OCI-LY1 (cell line): ENCODE measurements at regions not wholly inside any gene's neighbourhood (a gene's known extent, or its start where the extent isn't known, plus 50 kb on each side); places are given as distances from the start of the nearest gene placed in this dataset.

ENCODE experiments used
- H2AFZ ChIP-seq: fragments of 200-600 bp; sonication (generic), shearing (Covaris generic); 2 replicates; pipeline ENCODE4 v1.6.0; 2014; ENCODE audit warnings: antibody characterized with exemption, mild to moderate bottlenecking, low read length
- H3F3A ChIP-seq: fragments of 200-600 bp; sonication (generic), shearing (Covaris generic); 2 replicates; pipeline ENCODE4 v1.6.0; 2014; ENCODE audit warnings: mild to moderate bottlenecking, antibody characterized with exemption, low read length, moderate library complexity; ENCODE audit not compliant: insufficient read depth
- H3K27ac ChIP-seq: fragments of 200-600 bp; sonication (generic); 2 replicates; pipeline ENCODE4 v1.5.1; 2014; ENCODE audit warnings: low read length, mixed run types, mild to moderate bottlenecking, low read depth; ENCODE audit not compliant: poor library complexity, severe bottlenecking
- H3K27me3 ChIP-seq: fragments of 200-600 bp; sonication (generic); 2 replicates; pipeline ENCODE4 v1.6.0; 2014; ENCODE audit warnings: antibody characterized with exemption, mild to moderate bottlenecking, low read length, moderate library complexity; ENCODE audit not compliant: insufficient read depth
- H3K36me3 ChIP-seq: fragments of 200-600 bp; sonication (generic); 2 replicates; pipeline ENCODE4 v1.6.1; 2014; ENCODE audit warnings: mild to moderate bottlenecking, antibody characterized with exemption, low read length, moderate library complexity, mixed read lengths; ENCODE audit not compliant: insufficient read depth
- H3K4me1 ChIP-seq: fragments of 200-600 bp; sonication (generic); 2 replicates; pipeline ENCODE4 v1.5.1; 2014; ENCODE audit warnings: mild to moderate bottlenecking, low read length, moderate library complexity; ENCODE audit not compliant: insufficient read depth, severe bottlenecking
- H3K4me2 ChIP-seq: fragments of 200-600 bp; sonication (generic), shearing (Covaris generic); 2 replicates; pipeline ENCODE4 v1.6.1; 2014; ENCODE audit warnings: low read length
- H3K4me3 ChIP-seq: fragments of 200-600 bp; sonication (generic); 2 replicates; pipeline ENCODE4 v1.5.1; 2014; ENCODE audit warnings: low read length, low read depth, mild to moderate bottlenecking, mixed read lengths; ENCODE audit not compliant: poor library complexity, severe bottlenecking
- H3K79me2 ChIP-seq: fragments of 200-600 bp; shearing (Covaris generic); 2 replicates; pipeline ENCODE4 v1.6.1; 2016; ENCODE audit warnings: mixed run types, low read length, mixed read lengths; ENCODE audit not compliant: insufficient read depth
- H3K9ac ChIP-seq: fragments of 200-600 bp; sonication (generic), shearing (Covaris generic); 2 replicates; pipeline ENCODE4 v1.6.1; 2014; ENCODE audit warnings: mild to moderate bottlenecking, low read length, mixed read lengths
- H3K9me2 ChIP-seq: fragments of 200-600 bp; sonication (generic), shearing (Covaris generic); 2 replicates; pipeline ENCODE4 v1.6.1; 2014; ENCODE audit warnings: low read depth, mild to moderate bottlenecking, low read length, mixed read lengths
- H3K9me3 ChIP-seq: fragments of 200-600 bp; shearing (Covaris generic); 2 replicates; pipeline ENCODE4 v1.6.1; 2014; ENCODE audit warnings: low read length, mixed read lengths
- H4K20me1 ChIP-seq: fragments of 200-600 bp; sonication (generic), shearing (Covaris generic); 2 replicates; pipeline ENCODE4 v1.6.0; 2016; ENCODE audit warnings: mild to moderate bottlenecking, low read length; ENCODE audit not compliant: insufficient read depth
- EZH2 ChIP-seq: fragments of 200-600 bp; sonication (generic), shearing (Covaris generic); IDR thresholded peaks from 2 replicates; pipeline ENCODE4 v1.8.0; 2017; ENCODE audit warnings: borderline replicate concordance, mixed run types, mild to moderate bottlenecking, antibody characterized with exemption, low read length, moderate library complexity, mixed read lengths
- TF ChIP-seq, protein P1 (sequence below): fragments of 200-600 bp; sonication (generic), shearing (Covaris generic); IDR thresholded peaks from 2 replicates; pipeline ENCODE4 v1.5.1; 2017; ENCODE audit warnings: mild to moderate bottlenecking, antibody characterized with exemption, low read length, moderate library complexity, mixed read lengths

GRCh38 chr2:240206630-240207029 is 66.2 kb upstream of the OTOS start:
- H3K9ac ChIP-seq = no peak overlapping the region
- H3K27me3 ChIP-seq = peaks cover 4% of the 10 kb centered on the region; the same call in 1 of the 2 replicates
- no peaks in the 10 kb centered on the region for H3K9me2 ChIP-seq
- no peaks in the 10 kb centered on the region for H4K20me1 ChIP-seq
- H3F3A ChIP-seq = no peaks in the 10 kb centered on the region
- H3K4me1 ChIP-seq = no peaks in the 10 kb centered on the region
- no peaks in the 10 kb centered on the region for H3K36me3 ChIP-seq
- no peaks in the 10 kb centered on the region for H3K79me2 ChIP-seq
- no peak overlapping the region for H3K4me2 ChIP-seq
- no peak overlapping the region for H2AFZ ChIP-seq
- no peaks in the 10 kb centered on the region for H3K9me3 ChIP-seq
- TF ChIP-seq, protein P1, sequence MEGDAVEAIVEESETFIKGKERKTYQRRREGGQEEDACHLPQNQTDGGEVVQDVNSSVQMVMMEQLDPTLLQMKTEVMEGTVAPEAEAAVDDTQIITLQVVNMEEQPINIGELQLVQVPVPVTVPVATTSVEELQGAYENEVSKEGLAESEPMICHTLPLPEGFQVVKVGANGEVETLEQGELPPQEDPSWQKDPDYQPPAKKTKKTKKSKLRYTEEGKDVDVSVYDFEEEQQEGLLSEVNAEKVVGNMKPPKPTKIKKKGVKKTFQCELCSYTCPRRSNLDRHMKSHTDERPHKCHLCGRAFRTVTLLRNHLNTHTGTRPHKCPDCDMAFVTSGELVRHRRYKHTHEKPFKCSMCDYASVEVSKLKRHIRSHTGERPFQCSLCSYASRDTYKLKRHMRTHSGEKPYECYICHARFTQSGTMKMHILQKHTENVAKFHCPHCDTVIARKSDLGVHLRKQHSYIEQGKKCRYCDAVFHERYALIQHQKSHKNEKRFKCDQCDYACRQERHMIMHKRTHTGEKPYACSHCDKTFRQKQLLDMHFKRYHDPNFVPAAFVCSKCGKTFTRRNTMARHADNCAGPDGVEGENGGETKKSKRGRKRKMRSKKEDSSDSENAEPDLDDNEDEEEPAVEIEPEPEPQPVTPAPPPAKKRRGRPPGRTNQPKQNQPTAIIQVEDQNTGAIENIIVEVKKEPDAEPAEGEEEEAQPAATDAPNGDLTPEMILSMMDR = no peak
- TF ChIP-seq EZH2 = no peak
- no peak overlapping the region for H3K4me3 ChIP-seq
- H3K27ac ChIP-seq = no peak overlapping the region

DNA sequence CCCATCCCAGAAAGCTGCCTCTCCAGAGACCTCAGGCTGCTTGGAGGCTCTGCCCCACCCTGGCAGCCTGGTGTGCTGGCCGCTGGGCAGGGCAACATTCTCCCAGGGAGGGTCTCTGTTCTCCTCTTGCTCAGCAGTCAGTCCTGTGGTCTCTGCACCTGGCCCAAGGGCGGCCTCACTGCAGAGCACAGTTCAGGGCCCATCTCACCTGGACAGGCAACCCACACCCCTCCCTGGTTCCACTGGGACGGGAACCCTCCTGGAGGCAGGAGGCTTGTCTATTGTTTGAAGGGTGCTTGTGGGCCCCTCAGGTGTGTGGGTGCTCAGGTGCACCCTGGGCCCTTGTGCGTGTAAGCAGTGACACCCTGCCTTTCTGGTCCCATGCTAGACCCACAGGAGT is 67.2 kb upstream of the OTOS start:
- H3K9me2 ChIP-seq = no peaks in the 10 kb centered on the region
- peaks cover 4% of the 10 kb centered on the region; the same call in 1 of the 2 replicates for H3K27me3 ChIP-seq
- no peak overlapping the region for H2AFZ ChIP-seq
- no peak overlapping the region for H3K9ac ChIP-seq
- no peak for TF ChIP-seq EZH2
- TF ChIP-seq, protein P1 = no peak
- no peaks in the 10 kb centered on the region for H3K4me1 ChIP-seq
- no peaks in the 10 kb centered on the region for H4K20me1 ChIP-seq
- H3K27ac ChIP-seq = no peak overlapping the region
- no peaks in the 10 kb centered on the region for H3K79me2 ChIP-seq
- no peaks in the 10 kb centered on the region for H3K36me3 ChIP-seq
- no peaks in the 10 kb centered on the region for H3K9me3 ChIP-seq
- H3K4me2 ChIP-seq = no peak overlapping the region
- no peak overlapping the region for H3K4me3 ChIP-seq
- H3F3A ChIP-seq = no peaks in the 10 kb centered on the region

GRCh38 chr2:240208096-240208495 is 67.6 kb upstream of the OTOS start:
- peaks cover 6% of the 10 kb centered on the region; the same call in 1 of the 2 replicates for H3K27me3 ChIP-seq

More at GRCh38 chr2:240208096-240208495, 67.6 kb upstream of the OTOS start:
- Histone ChIP-seq H3K9ac (no peak overlapping the region), H4K20me1 (no peaks in the 10 kb centered on the region), H3K79me2 (no peaks in the 10 kb centered on the region), H3K4me3 (no peak overlapping the region), H3K9me2 (no peaks in the 10 kb centered on the region), H3K9me3 (no peaks in the 10 kb centered on the region), H2AFZ (no peak overlapping the region), H3K27ac (no peak overlapping the region), H3K36me3 (no peaks in the 10 kb centered on the region), H3F3A (no peaks in the 10 kb centered on the region), H3K4me1 (no peaks in the 10 kb centered on the region), H3K4me2 (no peak overlapping the region)
- TF ChIP-seq EZH2 = no peak
- TF ChIP-seq, protein P1 = no peak
